NCI-H2196 (cell line): ENCODE measurements at regions not wholly inside any gene's neighbourhood (a gene's known extent, or its start where the extent isn't known, plus 50 kb on each side); places are given as distances from the start of the nearest gene placed in this dataset.

Source experiments
- DNase-seq: peaks from one replicate; lab custom pipeline; 2025; ENCODE audit not compliant: unreplicated experiment; lab: John Stamatoyannopoulos, UW

DNA sequence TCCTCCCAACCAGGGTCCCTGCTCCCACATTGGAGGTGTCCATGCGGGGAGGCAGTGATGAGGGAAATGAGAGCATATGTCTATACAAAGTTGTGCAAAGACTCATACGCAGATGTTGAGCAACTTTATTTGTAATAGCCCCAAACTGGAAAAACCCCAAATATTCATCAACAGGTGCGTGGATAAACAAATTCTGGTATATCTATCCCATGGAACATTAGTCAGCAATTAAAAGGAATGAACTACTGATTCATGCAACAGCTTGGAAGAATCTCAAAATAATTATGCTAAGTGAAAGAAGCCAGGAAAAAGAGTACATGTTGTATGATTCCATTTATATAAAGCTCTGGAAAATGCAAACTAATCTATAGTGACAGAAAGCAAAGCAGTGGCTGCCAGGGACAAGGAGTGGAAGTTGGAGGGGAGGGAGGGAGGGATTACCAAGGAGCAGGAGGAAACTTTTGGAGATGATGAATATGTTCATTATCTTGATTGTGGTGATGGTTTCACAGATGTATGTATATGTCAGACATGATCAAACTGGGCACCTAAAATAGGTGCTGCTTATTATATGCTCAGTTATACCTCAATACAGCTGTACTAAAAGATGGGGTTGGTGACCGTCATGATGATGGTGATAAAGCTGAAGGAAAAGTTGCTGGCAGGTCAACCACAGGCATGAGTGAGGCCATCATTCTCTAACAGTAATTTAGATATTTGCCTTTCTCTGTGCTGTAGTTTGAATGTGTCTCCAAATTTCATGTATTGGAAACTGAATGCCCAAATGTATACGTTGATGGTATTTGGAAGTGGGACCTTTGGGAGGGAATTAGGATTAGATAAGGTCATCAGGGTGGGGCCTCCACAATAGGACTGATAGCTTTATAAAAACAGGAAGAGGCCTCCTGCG is 270.9 kb downstream of the CYP26B1 start:
- no peak for DNase-seq

DNA sequence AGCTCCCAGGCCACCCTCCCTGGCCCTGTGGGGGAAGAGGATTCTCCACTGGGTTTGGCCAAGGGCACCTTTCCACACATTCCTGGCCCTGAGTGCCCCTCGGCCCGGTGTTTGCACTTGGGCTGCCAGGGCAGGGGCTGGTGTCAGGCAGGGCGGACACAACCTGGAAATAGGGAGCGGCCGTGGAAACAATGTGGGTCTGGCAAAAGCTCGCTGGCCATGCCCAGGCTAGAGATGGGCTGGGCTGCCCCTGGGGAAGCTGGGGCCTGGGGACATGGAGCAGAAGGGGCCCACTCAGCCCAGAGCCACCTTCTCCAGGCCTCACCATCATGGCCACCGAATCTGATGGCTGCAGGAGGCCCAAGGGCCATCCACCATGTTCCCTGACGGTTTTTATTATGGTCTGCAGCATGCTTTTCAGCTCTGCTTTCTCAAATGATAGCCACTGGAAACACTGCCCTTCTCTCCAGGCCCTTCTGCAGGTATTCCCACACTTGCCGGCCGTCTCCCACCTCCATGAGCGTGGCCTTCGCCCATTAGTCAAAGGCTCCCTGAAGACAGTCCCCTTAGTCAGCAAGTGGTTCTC is 275.1 kb downstream of the CYP26B1 start:
- DNase-seq = no peak

DNA sequence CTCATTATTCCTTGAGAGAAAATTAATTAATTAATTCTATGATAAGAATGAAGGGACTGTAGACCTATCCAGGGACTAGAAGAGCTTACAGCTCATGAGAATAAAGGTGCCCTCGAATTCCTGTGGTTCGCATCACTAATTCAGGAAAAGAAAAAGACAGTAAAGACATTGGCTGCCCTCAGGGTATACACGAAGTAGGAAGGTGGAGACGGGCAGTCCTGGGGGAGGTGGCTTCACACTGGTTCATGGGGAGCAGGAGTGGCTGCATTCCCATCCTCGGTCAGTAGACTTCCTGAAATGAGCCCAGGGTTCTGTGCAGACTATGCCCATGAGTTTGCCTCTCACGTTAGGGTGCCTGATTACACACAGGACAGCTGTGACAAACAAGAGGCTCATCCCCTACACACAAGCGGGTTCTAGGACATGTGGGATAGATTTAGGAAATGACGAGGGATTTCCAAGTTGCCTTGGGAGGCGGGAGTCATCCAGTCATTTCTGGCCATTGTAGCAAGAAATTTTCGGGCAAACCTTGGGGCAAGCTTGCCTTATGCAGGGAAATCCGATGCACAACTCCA is 282.2 kb downstream of the CYP26B1 start:
- DNase-seq = no peak

DNA sequence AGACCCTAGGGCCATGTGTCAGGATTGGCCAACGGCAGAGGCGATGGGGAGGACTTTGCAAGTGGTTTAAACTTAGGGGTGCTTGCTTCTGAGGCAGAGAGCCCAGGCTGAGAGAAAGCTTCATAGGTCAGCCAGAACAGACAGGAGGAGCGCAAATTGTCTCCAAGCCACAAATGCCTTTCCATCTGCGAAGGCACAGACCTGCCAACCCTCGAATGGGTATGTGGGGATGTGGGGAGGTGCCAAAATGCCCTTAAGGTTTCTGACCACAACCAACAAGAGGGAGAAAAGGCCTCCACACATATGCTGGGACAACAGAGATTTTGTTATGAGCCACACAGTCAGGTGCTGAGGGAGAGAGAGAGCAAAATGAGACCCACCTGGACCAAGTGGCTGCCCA is 283.6 kb downstream of the CYP26B1 start:
- DNase-seq = no peak

DNA sequence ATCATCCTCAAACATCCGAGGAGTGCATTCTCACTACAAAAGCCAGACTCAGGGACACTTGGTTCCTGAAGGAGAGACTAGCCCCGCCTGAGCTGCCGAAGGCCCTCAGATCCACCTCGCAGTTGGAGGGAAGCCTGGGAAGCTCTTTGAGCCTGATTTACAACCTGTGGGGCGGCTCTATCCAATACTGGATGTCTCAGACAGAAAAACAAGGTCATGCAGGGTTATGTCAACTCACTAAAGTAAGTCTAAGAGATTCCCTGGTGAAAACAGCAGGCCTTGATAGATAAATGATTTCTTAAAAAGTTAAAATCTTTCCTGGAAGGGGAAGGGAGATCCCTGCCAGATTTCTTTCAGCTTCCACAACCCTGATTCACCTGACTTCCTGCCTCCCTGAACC is 284.3 kb downstream of the CYP26B1 start:
- DNase-seq = no peak

DNA sequence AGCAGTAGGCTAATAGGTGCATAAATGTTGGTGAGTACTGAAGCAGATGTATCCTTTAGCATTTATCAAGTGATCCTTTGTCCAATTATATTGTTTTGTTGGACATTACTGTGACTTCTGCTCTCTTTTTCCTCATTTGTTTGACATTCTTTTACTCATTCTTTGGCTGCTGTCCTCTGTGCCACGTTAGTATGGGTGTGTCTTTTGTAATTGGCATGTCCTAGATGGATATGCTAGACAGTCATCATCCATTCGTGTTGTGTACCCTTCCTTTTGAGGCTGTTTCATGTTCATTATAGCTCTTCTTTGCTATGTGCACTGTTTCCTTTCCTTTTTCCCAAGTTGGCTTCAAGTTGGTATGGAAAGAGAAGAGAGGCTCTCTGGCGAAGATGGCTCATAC is 284.7 kb downstream of the CYP26B1 start:
- DNase-seq = no peak

DNA sequence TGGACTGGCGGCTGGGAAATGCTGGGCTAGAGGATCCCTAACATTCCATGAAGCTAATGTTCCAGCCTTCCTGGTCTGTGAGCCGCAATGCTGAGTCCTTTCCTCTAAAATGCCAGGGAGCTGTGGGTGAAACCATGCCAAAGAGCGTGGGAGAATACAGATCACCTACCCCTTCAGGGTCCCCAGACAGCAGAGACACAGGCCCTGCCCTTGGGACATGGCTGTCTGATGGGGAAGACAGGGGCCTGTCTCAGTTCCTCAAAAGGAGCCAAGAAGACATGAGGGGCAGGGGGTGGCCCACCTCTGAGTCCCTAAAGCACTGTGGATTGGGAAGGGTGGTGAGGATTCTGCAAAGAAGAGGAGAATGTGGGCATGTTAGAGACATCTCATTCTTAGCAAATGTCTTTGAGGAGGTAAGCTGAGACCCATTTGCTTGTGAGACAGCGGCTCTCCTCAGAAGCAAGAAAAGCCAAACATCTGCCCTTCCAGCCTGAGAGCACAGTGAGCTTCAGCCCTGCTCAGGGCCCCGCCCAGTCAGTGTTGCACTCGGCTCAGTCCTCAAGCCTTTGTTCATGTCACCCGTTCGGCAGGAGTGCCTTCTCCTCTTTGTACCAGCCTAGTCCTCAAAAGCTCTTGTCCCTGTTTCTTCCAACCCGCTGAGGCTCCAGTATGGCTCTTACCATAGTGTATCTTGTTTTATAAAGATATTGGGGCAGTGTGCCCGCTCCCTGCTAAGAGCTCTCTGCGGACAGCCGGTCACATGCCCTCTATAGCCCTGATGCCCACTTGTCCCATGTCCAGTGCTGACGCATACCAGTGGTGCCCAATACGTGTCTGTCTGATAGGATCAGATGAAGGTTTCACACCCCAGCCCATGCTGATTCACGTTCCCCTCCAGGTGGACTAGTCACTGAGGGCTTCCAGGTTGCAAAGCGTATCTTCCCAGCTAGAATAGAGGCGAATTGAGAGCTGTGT is 286.2 kb downstream of the CYP26B1 start:
- DNase-seq = no peak

DNA sequence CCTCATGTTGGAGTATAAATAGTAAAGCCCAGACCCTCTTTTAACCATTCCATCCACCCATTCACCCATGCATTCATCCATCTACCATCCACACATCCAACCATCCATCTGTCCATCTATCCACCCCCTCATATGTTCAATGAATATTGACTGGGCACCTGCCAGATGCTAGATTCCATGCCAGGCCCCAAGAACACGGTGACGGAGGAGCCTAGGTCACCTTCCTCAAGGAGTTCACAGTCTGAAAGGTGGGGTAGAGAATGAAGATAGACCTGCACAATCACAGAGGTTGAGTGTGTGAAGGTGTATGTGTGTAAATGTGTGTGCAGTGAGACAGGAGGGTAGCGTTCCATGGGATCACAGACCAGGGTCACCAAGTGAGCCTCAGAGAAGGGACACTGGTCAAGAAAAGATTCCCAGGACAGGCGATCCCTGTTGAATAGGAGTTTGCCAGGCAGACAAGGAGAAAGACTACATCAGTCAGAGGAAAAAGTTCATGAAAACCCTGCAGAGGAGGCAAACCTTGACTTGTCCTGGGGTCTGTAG is 287.2 kb downstream of the CYP26B1 start:
- DNase-seq = no peak

DNA sequence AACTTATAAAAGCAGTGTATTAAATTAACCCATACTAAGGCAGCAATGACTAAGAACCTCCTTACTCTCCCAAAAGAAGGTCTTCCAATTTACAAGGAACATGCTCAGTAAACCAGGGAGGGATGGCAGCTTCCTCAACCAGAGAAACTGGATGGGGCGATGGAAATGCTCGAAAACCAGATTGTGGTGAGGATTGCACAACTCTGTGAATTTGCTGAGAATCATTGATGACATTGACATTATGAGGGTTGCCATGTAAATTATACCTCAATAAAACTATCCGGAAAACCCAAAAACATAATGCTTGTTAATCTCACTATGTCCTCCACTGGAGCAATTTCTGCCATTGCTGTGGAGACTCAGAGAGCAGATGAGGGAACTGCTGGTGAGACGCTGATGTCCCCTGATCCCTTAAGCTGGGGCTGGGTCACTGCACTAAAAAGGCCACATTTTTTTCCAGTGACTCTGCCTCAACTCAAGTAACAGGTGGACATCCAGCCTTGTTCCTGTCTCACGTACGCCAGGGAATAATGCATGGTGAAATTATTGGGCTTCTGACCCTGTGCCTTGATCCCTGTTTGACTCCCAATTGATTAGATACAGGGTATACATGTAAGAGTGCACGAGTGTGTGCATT is 288.3 kb downstream of the CYP26B1 start:
- DNase-seq = no peak

DNA sequence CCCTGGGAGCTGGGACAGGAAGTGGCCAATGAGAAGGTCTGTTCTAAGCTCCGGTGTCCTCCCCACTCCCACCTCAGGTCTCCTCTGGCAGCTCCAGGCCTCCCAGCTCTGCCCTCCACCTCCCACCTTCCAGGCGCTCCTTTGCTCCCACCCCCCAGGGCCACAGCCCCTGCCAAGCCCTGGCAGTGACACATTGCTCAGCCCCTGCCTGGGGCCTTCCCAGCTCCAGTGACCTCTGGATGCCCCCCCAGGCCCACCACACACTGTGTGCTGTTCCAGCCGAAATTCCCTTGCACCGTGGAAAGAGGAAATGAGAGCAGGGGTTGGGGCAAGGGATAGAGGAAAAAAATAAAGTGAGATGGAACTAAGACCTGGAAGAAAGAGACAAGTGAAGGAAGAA is 289.6 kb downstream of the CYP26B1 start:
- no peak for DNase-seq

DNA sequence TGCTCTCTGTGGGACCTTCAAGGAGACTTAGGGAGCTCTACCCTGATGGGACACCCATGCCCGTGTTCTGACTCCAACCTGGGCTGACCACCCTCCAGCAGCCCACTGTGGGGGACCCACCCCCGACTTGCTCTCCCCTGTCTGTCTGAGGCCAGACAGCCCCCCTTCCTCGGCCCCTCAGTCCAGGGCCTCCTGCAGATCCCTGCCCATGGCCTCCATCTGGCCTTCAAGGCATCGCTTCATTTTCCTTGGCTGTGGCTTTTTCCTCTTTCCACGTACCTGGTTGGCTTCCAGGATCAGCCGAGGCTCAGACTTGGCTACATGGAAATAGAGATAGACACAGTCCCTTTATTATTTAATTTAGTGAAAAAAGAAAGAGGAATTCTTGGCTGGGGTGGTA is 290.0 kb downstream of the CYP26B1 start:
- no peak for DNase-seq

DNA sequence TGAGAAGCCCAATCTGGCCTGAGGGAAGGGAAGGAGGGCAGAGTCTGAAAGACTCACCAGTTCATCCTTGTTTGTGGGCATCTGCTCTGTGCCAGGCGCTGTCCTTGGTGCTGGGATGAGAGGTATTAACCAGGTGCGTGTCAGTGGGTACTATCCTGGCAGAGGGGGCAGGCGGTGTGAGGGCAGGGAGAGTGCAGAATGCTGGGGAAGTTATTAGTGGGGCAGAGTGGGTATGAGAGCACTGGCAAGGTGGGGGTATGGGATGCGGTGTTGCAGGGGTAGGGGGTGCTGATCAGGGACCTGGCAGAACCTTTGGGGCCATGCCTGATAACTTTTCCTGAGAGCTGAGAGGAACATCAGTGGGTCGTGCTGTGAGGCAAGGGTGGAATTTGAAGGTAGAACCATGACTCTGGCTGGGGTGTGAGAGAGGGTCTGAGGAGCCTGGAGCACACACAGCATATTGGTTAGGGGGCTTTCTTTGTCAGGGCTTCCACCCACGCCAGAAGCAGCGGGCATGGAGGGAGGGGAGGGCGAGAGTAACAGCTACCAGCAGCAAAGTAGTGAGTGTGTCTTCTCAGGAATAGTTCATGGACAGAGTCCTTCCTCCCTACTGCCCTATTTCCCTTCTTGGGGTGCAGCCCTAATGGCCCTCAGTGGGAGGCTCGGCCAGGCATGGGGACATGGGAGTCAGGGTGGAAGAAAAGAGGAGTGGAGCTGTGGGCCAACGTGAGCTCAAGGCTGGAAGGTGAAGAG is 290.7 kb downstream of the CYP26B1 start:
- DNase-seq = no peak

DNA sequence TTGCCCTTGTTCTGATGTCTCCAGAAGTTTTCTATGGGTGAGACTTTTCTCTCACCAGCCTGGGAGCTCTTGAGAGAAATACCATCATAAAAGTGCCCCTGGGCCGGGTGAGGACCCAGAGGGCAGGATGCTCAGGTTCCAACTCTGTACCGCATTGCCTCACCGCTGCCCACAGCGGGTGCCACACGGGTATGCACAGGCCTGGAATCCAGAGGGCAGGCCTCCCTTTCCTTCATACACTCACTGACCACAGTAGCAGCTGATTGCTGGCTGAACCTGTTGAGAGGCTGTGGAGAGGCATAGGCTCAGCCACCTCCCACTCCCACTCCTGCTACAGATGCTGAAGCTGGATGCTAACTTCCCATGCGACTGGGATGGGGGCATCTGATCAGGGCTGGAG is 293.8 kb downstream of the CYP26B1 start:
- DNase-seq = no peak

DNA sequence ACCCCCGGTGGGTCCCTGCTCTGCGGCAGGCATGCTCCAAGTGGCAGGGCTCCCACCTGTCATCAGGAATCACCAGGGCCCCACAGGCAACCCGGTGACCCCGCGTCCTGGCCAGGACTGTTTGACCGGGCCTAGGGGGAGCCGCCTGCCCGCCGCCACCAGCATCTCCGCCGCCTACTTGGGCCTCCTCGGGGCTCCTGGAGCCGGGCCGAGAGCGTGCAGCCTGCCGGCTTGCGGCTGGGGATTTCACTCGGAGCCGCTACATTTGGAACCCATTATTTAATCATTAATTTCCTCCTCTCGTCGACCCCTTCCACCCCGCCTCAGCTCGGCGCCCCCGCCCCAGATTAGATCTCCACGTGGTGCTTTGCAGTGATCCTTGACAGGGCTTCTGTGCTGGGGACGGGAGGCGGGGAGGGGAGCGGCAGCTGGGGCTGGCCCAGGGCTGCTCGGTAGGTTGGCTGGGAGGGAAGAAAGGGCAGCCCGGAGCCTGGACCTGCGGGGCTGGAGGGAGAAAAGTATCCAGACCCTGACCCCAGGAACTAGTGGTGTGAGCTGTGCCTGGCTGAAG is 295.4 kb downstream of the CYP26B1 start:
- no peak for DNase-seq

DNA sequence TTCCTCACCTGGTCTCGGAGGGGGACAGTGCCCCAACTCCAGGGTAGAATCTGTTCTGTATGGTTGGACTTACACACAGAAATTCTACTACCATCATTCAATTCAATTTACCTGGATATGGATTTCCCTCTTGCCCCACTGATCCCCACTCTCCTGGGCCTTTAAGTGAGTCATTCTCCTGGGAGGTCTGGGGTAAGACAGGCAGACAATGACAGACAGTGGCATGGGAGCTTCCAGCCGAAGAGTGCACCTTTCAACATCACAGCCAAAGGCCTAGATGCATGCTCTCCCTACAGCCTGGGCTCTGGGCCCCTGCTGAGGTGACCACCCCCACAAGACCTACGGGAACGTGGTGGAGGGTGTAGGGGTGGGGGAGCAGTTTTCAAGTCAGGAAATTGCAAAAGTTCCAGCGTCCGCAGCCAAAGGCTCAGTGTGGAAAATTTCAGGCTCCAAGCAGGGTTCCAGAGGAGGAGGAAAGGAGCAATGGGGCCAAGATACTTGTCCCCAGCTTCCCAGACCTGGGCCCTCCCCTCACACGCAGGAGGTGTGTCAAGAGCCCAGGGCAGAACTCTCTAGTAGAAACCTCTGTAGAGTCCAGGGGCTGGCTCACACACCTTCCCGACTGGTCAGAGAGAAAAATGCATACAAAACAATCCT is 296.4 kb downstream of the CYP26B1 start:
- DNase-seq = no peak

DNA sequence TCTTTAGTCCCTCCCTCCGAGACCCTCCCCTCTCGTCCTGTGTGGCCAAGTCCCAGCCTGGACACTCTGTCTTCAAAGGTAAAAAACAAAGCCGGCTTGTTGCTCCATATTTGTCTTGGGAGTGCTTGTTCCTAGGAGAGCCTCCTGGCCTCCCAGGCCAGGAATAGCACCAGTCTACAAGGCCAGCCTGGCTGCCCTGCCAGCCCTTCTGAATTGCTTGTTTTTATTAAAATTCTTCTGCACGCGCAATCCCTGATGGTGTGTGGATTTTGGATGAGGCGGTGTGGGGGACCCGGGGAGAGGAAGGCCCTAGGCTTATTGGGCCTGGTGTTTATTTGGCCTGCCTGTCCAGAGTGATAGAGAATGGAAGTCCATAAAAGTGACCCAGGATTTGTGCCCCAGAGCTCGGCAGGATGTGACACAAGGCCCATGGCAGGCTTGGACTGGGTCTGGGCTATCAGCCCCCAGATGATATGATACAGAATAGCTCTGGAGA is 297.3 kb downstream of the CYP26B1 start:
- no peak for DNase-seq

DNA sequence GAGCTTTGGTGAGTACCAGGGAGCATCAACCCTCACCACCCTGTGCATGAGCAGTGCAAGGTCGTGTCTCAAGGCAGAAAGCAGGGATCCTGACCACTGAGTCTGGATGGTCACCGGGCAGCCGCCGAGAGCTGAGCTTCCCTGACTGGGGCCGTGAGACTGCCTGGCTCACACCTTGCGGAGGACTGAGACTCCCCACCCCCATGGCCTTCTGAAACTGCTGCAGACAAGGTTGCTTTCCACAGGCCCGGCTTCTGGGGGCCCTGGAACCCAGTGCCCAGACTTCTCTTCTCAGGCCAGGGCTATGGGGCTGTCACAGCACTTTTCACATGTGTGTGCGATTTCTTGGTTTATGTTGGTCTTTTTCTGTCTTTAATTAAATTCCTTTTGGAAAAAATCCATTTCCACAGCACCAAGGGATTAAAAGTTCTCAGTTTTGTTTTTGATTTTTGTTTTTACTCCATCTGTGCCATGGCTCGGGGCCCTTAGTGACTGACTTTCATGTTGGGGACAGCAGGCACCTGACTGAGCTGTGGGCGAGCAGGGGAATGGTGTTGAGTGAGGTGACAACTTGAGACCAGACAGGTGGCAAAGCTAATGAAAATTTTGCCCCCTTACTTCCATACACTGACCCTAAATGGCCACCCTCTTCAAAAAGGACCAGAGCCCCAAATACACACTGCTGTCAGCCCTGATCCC is 297.9 kb downstream of the CYP26B1 start:
- no peak for DNase-seq

DNA sequence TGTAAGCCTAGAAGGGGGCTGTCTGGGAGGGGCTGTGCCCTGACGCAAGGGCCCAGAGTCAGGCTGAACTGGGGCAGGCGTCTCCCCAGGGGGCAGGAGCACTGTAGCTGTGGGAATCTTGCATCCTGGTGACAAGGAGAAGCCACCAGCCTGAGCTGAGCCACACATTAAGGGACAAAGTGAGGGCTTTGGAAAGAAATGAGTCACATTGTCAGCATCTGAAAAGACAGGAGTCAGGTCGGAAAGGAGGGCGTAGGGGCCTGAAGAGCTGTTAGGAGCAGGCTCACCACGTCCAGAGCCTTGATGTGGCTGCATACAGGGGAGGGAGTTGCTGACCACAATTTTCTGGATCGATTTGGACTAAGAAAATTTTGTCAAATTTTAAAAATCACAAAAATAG is 298.6 kb downstream of the CYP26B1 start:
- DNase-seq = no peak
